ENCODE measurements at regions not wholly inside any gene's neighbourhood (a gene's known extent, or its start where the extent isn't known, plus 50 kb on each side); places are given as distances from the start of the nearest gene placed in this dataset.

GRCh38 chr13:56009418-56009817, 1131.3 kb upstream of the PRR20A start:
- Histone ChIP-seq H3K4me1 (ENCODE audit: control insufficient read depth, extremely low read depth, insufficient read depth, low read length) (no peaks in the 10 kb centered on the region), H3K36me3 (ENCODE audit: control insufficient read depth in 2 of 2, extremely low read depth in 1 of 2, insufficient read depth in 2 of 2, low read length in 2 of 2) (no peaks in the 10 kb centered on the region), H3K9me1 (replicated peaks; ENCODE audit: control insufficient read depth, extremely low read depth, insufficient read depth, low read length) (no peaks in the 10 kb centered on the region), H3K27ac (ENCODE audit: insufficient read depth, low read depth, low read length) (no peak overlapping the region), H3K9ac (replicated peaks; ENCODE audit: extremely low read depth, insufficient read depth, low read length) (no peak overlapping the region), H3K79me2 (ENCODE audit: control insufficient read depth, insufficient read depth, low read length) (no peaks in the 10 kb centered on the region), H4K20me1 (replicated peaks; ENCODE audit: control insufficient read depth, extremely low read depth, insufficient read depth, low read length) (no peaks in the 10 kb centered on the region), H3K9me3 (replicated peaks; ENCODE audit: control insufficient read depth, insufficient read depth, low read length) (no peaks in the 10 kb centered on the region), H2AFZ (ENCODE audit: low read depth, low read length) (no peak overlapping the region), H3K4me2 (ENCODE audit: insufficient read depth, low read length) (no peak overlapping the region), H3K4me3 (replicated peaks in 1 of 3; ENCODE audit: insufficient read depth in 1 of 3, low read depth in 1 of 3, low read length in 3 of 3) (no peak overlapping the region), H3K27me3 (ENCODE audit: control insufficient read depth in 2 of 2, insufficient read depth in 2 of 2, low read length in 2 of 2) (no peaks in the 10 kb centered on the region)
- intact Hi-C loops (cut with micrococcal nuclease) (no loop called here), dilution Hi-C loops (cut with MboI; ENCODE audit: extremely low pct_ligation_motif_present, low sequenced_read_pairs) (no loop called here)
- no peak for DNase-seq (ENCODE audit: low read depth, low spot score)
- TF ChIP-seq FOS (IDR thresholded peaks at IDR 0.05; ENCODE audit: borderline replicate concordance, insufficient read depth, low read length) (no peak), MYC (IDR thresholded peaks at IDR 0.05; ENCODE audit: low read depth, low read length) (no peak)
- CTCF ChIA-PET: no interaction called here
- no peak for FAIRE-seq
- BruUV-seq (replicated peaks): no TSS peak
- POLR2A ChIA-PET: no interaction called here

GRCh38 chr13:56012644-56013043, 1128.1 kb upstream of the PRR20A start:
- DNase-seq (ENCODE audit: low read depth, low spot score) (no peak), FAIRE-seq (no peak)
- H3K27me3 ChIP-seq (ENCODE audit: control insufficient read depth in 2 of 2, insufficient read depth in 2 of 2, low read length in 2 of 2): no peaks in the 10 kb centered on the region
- H2AFZ ChIP-seq (ENCODE audit: low read depth, low read length): no peak overlapping the region
- BruUV-seq (replicated peaks): no TSS peak
- H4K20me1 ChIP-seq (replicated peaks; ENCODE audit: control insufficient read depth, extremely low read depth, insufficient read depth, low read length): no peaks in the 10 kb centered on the region
- ChIA-PET POLR2A (no interaction called here), CTCF (no interaction called here)
- H3K9me1 ChIP-seq (replicated peaks; ENCODE audit: control insufficient read depth, extremely low read depth, insufficient read depth, low read length): no peaks in the 10 kb centered on the region
- H3K9ac ChIP-seq (replicated peaks; ENCODE audit: extremely low read depth, insufficient read depth, low read length): no peak overlapping the region
- H3K79me2 ChIP-seq (ENCODE audit: control insufficient read depth, insufficient read depth, low read length): no peaks in the 10 kb centered on the region
- H3K4me1 ChIP-seq (ENCODE audit: control insufficient read depth, extremely low read depth, insufficient read depth, low read length): no peaks in the 10 kb centered on the region
- H3K4me3 ChIP-seq (replicated peaks in 1 of 3; ENCODE audit: insufficient read depth in 1 of 3, low read depth in 1 of 3, low read length in 3 of 3): no peak overlapping the region
- intact Hi-C loops (cut with micrococcal nuclease) (no loop called here), dilution Hi-C loops (cut with MboI; ENCODE audit: extremely low pct_ligation_motif_present, low sequenced_read_pairs) (no loop called here)
- no peak overlapping the region for H3K27ac ChIP-seq (ENCODE audit: insufficient read depth, low read depth, low read length)
- H3K36me3 ChIP-seq (ENCODE audit: control insufficient read depth in 2 of 2, extremely low read depth in 1 of 2, insufficient read depth in 2 of 2, low read length in 2 of 2): no peaks in the 10 kb centered on the region
- H3K9me3 ChIP-seq (replicated peaks; ENCODE audit: control insufficient read depth, insufficient read depth, low read length): peaks cover 4% of the 10 kb centered on the region
- H3K4me2 ChIP-seq (ENCODE audit: insufficient read depth, low read length): no peak overlapping the region
- TF ChIP-seq POLR2AphosphoS5 (IDR thresholded peaks at IDR 0.05; ENCODE audit: insufficient read depth, low read depth, low read length) (no peak), FOS (IDR thresholded peaks at IDR 0.05; ENCODE audit: borderline replicate concordance, insufficient read depth, low read length) (no peak), CTCF (IDR thresholded peaks at IDR 0.05; ENCODE audit: extremely low read depth in 1 of 2, insufficient read depth in 1 of 2, low read depth in 1 of 2, low read length in 2 of 2) (no peak), POLR2A (IDR thresholded peaks at IDR 0.05; ENCODE audit: low read depth, low read length) (no peak), MAX (IDR thresholded peaks at IDR 0.05; ENCODE audit: insufficient read depth, insufficient read length) (no peak)
